Stomach (tissue), 8 donors: ENCODE measurements at regions not wholly inside any gene's neighbourhood (a gene's known extent, or its start where the extent isn't known, plus 50 kb on each side); places are given as distances from the start of the nearest gene placed in this dataset.

Source experiments
- DNase-seq, 2 donors: peaks; one replicate each; pipeline versions ENCODE4 v3.0.0 to v3.0.0-alpha.2; 2013 to 2019
- H3K27ac ChIP-seq, 5 donors: fragments of 200-600 bp in 4 of 5; sonication (generic) in 4 of 5; one replicate each; pipeline ENCODE4 v1.5.1; 2013 to 2019; ENCODE audit warnings: mild to moderate bottlenecking in 1 of 5, moderate library complexity in 1 of 5
- H3K27me3 ChIP-seq, 3 donors: fragments of 200-600 bp; sonication (generic); one replicate each; pipeline ENCODE4 v1.5.1; 2017 to 2019; ENCODE audit warnings: mixed run types in 1 of 3
- H3K36me3 ChIP-seq, 4 donors: fragments of 200-600 bp; sonication (generic); 1 replicate in 3 of 4; 2 replicates in 1 of 4; pipeline ENCODE4 v1.5.1; 2016 to 2019
- H3K4me1 ChIP-seq, 4 donors: fragments of 200-600 bp; sonication (generic); one replicate each; pipeline ENCODE4 v1.5.1; 2016 to 2019
- H3K4me3 ChIP-seq, 4 donors: fragments of 200-600 bp; sonication (generic) in 3 of 4; one replicate each; pipeline ENCODE4 v1.5.1; 2016 to 2019; ENCODE audit warnings: mild to moderate bottlenecking in 1 of 4
- H3K9me3 ChIP-seq, 4 donors: fragments of 200-600 bp; sonication (generic); one replicate each; pipeline ENCODE4 v1.5.1; 2016 to 2019
- EP300 ChIP-seq: sonication (generic); formaldehyde crosslinking; IDR thresholded peaks from one replicate; pipeline ENCODE4 v1.6.1; 2017; ENCODE audit warnings: antibody characterized with exemption
- POLR2A ChIP-seq, 4 donors: fragments of 450-650 bp; IDR thresholded peaks; one replicate each; pipeline ENCODE4 v1.6.1; 2016; ENCODE audit warnings: antibody characterized with exemption in 4 of 4, control low read depth in 2 of 4, mild to moderate bottlenecking in 1 of 4, moderate library complexity in 1 of 4
- POLR2AphosphoS5 ChIP-seq, 3 donors: sonication (generic); formaldehyde crosslinking; IDR thresholded peaks; one replicate each; pipeline ENCODE4 v1.6.1; 2016; ENCODE audit warnings: antibody characterized with exemption in 3 of 3
- WGBS, 5 donors: extraction: QIAGEN DNeasy Blood & Tissue Kit in 3 of 5; methylation state at CpG; one replicate each; pipeline versions ENCODE4 v1.1.5 to v1.1.7; 2013 to 2018; 5-methylcytosine and 5-hydroxymethylcytosine counted together
- intact Hi-C: fragments of 100-400 bp; cut with DNase I; formaldehyde crosslinking; loops from one replicate; pipeline ENCODE4 v1.15.1; 2023; ENCODE audit warnings: low total_unique reads
- TF ChIP-seq, protein P1 (sequence below), 7 experiments: fragments of 450-650 bp in 4 of 7; fragments of 200-600 bp in 3 of 7; sonication (generic) in 3 of 7; IDR thresholded peaks; one replicate each; pipeline ENCODE4 v1.5.1; 2016 to 2019; ENCODE audit warnings: antibody characterized with exemption in 7 of 7, control low read depth in 2 of 7, mild to moderate bottlenecking in 1 of 7
- donor health status: healthy with polysubstance abuse.
- donor health status: Bipolar disorder and iron deficiency.
- donor health status: healthy.

DNA sequence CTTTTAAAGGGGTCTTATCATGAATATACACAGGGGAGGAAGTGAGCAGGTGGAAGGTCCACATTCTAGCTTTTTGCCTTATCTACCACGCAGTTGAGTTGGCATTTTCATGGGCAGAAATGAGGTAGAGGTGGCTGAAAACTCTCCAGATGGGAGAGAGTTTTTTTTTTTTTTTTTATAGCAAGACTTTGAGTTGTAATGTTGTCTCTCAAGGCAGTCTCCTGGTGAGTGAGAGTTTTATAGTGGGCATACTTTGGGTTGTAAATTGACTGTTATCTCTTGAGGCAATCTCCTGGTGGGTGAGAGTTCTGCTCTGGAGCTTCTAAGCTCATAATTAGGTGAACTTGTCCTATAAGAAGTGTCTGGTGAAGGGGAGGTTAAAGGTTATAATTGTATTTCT, 191.7 kb upstream of the NAALADL2 start:
- H3K36me3 ChIP-seq, result no peaks in the 10 kb centered on the region
- no peaks in the 10 kb centered on the region for H3K27me3 ChIP-seq
- no peak for DNase-seq
- no peak overlapping the region for H3K4me3 ChIP-seq
- WGBS, 5 donors, result 50 to 82% (median 72%) methylated on average over 1 of the region's 1 CpG
- TF ChIP-seq, protein P1, sequence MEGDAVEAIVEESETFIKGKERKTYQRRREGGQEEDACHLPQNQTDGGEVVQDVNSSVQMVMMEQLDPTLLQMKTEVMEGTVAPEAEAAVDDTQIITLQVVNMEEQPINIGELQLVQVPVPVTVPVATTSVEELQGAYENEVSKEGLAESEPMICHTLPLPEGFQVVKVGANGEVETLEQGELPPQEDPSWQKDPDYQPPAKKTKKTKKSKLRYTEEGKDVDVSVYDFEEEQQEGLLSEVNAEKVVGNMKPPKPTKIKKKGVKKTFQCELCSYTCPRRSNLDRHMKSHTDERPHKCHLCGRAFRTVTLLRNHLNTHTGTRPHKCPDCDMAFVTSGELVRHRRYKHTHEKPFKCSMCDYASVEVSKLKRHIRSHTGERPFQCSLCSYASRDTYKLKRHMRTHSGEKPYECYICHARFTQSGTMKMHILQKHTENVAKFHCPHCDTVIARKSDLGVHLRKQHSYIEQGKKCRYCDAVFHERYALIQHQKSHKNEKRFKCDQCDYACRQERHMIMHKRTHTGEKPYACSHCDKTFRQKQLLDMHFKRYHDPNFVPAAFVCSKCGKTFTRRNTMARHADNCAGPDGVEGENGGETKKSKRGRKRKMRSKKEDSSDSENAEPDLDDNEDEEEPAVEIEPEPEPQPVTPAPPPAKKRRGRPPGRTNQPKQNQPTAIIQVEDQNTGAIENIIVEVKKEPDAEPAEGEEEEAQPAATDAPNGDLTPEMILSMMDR (IDR thresholded peaks at IDR 0.05), result no peak
- no peak for TF ChIP-seq EP300
- no peak overlapping the region for H3K27ac ChIP-seq
- no peaks in the 10 kb centered on the region for H3K4me1 ChIP-seq
- intact Hi-C loops, result no loop called here
- no peaks in the 10 kb centered on the region for H3K9me3 ChIP-seq

DNA sequence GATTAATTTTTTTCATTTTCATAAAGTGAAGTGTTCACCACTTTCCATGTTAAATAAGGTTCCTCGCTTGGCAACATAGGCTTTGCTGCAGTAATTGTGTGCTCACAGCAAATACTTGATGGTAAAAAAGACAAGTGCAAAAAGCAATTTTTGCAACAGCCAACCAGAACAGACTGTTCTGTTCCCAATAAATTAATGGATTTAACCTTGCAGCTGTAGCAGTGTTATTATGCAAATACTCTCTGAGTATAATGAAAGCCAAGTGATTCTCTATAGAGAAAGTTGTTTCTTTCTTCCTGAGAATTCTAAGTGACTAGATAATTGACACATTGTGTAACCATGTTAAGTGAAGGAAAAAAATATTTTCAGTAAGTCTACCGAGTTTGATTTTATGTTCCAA, 183.7 kb upstream of the NAALADL2 start:
- no peak overlapping the region for H3K4me3 ChIP-seq
- H3K27ac ChIP-seq, result no peak overlapping the region
- WGBS, 5 donors, result 85 to 91% (median 87%) methylated on average over 2 of the region's 2 CpGs
- intact Hi-C loops, result no loop called here
- no peaks in the 10 kb centered on the region for H3K4me1 ChIP-seq
- DNase-seq, result no peak
- H3K27me3 ChIP-seq, result no peaks in the 10 kb centered on the region
- TF ChIP-seq, protein P1 (IDR thresholded peaks at IDR 0.05), result no peak
- TF ChIP-seq EP300 (no peak), POLR2AphosphoS5 (IDR thresholded peaks at IDR 0.05) (no peak), POLR2A (IDR thresholded peaks at IDR 0.05) (no peak)
- no peaks in the 10 kb centered on the region for H3K9me3 ChIP-seq
- H3K36me3 ChIP-seq, result no peaks in the 10 kb centered on the region

DNA sequence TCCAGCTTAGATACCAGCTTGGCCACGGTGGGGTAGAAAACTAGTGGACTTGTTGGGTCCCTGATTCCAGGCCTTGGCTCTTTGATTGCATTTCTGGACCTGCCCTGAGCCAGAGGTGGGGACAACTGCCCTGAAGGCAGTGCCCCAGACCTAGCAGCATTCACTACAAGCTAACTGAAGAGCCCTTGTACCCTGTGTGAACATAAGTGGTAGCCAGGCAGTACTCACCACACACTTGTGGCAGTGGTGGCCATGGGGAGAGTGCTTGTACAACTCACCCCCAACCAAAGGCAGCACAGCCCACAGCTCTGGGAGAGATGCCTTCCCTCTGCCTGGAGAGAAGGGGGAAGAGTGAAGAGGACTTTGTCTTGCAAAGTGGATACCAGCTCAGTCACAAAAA, 177.3 kb upstream of the NAALADL2 start:
- no peak overlapping the region for H3K4me3 ChIP-seq
- 59 to 91% (median 70%) methylated on average over 1 of the region's 1 CpG for WGBS, 5 donors
- no peak for DNase-seq
- no peaks in the 10 kb centered on the region for H3K36me3 ChIP-seq
- TF ChIP-seq POLR2AphosphoS5 (IDR thresholded peaks at IDR 0.05), result no peak
- intact Hi-C loops, result no loop called here
- no peak overlapping the region for H3K27ac ChIP-seq
- H3K4me1 ChIP-seq, result no peaks in the 10 kb centered on the region
- no peaks in the 10 kb centered on the region for H3K27me3 ChIP-seq
- H3K9me3 ChIP-seq, result peaks cover 0 to 5% (median 3%) of the 10 kb centered on the region in 4 donors

DNA sequence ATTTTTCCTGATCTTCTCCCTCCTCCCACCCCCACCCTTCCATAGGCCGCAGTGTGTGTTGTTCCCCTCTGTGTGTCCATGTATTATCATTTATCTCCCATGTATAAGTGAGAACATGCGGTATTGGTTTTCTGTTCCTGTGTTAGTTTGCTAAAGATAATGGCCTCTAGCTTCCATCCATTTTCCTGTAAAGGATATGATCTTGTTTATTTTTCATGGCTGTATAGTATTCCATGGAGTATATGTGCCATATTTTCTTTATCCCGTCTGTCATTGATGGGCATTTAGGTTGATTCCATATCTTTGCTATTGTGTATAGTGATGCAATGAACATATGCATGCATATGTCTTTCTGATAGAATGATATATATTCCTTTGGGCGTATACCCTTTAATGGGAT, 173.3 kb upstream of the NAALADL2 start:
- no peaks in the 10 kb centered on the region for H3K27me3 ChIP-seq
- peaks cover 0 to 5% (median 3%) of the 10 kb centered on the region in 4 donors for H3K9me3 ChIP-seq
- TF ChIP-seq POLR2AphosphoS5 (IDR thresholded peaks at IDR 0.05) (no peak), EP300 (no peak), POLR2A (IDR thresholded peaks at IDR 0.05) (no peak)
- TF ChIP-seq, protein P1 (IDR thresholded peaks at IDR 0.05), result no peak
- intact Hi-C loops, result no loop called here
- WGBS, 5 donors, result 93 to 98% (median 93%) methylated on average over 4 of the region's 4 CpGs
- H3K27ac ChIP-seq, result no peak overlapping the region
- no peak overlapping the region for H3K4me3 ChIP-seq
- H3K36me3 ChIP-seq, result no peaks in the 10 kb centered on the region
- H3K4me1 ChIP-seq, result no peaks in the 10 kb centered on the region
- no peak for DNase-seq

DNA sequence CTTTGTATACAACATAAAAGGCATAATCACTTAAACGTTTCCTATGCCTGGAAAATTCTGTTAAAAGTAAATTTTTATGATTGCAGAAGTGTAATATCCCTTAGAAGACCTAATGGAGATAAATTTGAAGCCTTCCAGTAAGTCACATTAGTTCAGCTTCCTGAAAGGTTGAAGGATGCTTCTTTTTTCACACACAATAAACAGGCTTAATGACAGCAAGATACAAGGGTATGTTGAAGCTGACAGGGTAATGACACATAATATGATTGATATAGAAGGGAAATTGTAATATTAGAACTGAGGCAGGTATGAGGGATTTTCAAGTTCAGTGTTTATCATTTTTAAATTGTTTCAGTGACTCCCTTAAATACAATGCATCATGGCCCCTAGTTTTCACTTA, 161.8 kb upstream of the NAALADL2 start:
- Histone ChIP-seq H3K4me1 (no peaks in the 10 kb centered on the region), H3K9me3 (no peaks in the 10 kb centered on the region), H3K27me3 (no peaks in the 10 kb centered on the region), H3K4me3 (no peak overlapping the region), H3K27ac (no peak overlapping the region), H3K36me3 (peaks cover 0 to 3% (median 0%) of the 10 kb centered on the region in 4 donors)
- TF ChIP-seq, protein P1 (IDR thresholded peaks at IDR 0.05), result no peak
- TF ChIP-seq EP300 (no peak), POLR2A (IDR thresholded peaks at IDR 0.05) (no peak), POLR2AphosphoS5 (IDR thresholded peaks at IDR 0.05) (no peak)
- DNase-seq, result no peak
- intact Hi-C loops, result no loop called here
- 67 to 87% (median 70%) methylated on average over 1 of the region's 1 CpG for WGBS, 5 donors
